CD4-positive, CD25-positive, alpha-beta regulatory T cell (primary cell): ENCODE measurements at regions not wholly inside any gene's neighbourhood (a gene's known extent, or its start where the extent isn't known, plus 50 kb on each side); places are given as distances from the start of the nearest gene placed in this dataset.

Experiments used
- ATAC-seq, 2 donors: fragments of 150-1000 bp; cut with Tn5 transposase; one replicate each; pipeline ENCODE4 v1.10.0; 2021; ENCODE audit warnings: low read depth in 2 of 2, moderate number of reproducible peaks in 2 of 2, moderate library complexity in 1 of 2
- DNase-seq, 3 donors: peaks; one replicate each; pipeline versions ENCODE4 v3.0.0 to v3.0.0-alpha.2; 2012 to 2022; ENCODE audit warnings: mixed read lengths in 1 of 3
- H3K27ac ChIP-seq: one replicate; pipeline ENCODE4 v1.7.0; 2013; ENCODE audit warnings: mild to moderate bottlenecking, low read length; ENCODE audit not compliant: insufficient read depth, poor library complexity, severe bottlenecking
- H3K27me3 ChIP-seq: one replicate; pipeline ENCODE4 v1.7.0; 2013; ENCODE audit warnings: low read length; ENCODE audit not compliant: control insufficient read depth, insufficient read depth
- H3K36me3 ChIP-seq: one replicate; pipeline ENCODE4 v1.7.0; 2013; ENCODE audit warnings: mild to moderate bottlenecking, low read length, moderate library complexity; ENCODE audit not compliant: control insufficient read depth, insufficient read depth
- H3K4me1 ChIP-seq: 2 replicates; pipeline ENCODE4 v1.7.0; 2013; ENCODE audit warnings: mild to moderate bottlenecking, low read length; ENCODE audit not compliant: insufficient read depth, control insufficient read depth, poor library complexity, severe bottlenecking
- H3K4me3 ChIP-seq: one replicate; pipeline ENCODE4 v1.7.0; 2013; ENCODE audit warnings: low read depth, mild to moderate bottlenecking, low read length, moderate library complexity
- H3K9me3 ChIP-seq, 2 experiments: 1 replicate in 1 of 2; 2 replicates in 1 of 2; pipeline ENCODE4 v1.7.0; 2013; ENCODE audit warnings: low read length in 2 of 2, mild to moderate bottlenecking in 1 of 2, moderate library complexity in 1 of 2; ENCODE audit not compliant: control insufficient read depth in 2 of 2
- H3K27ac Mint-ChIP-seq, 3 donors: one replicate each; pipeline ENCODE4 v1.8.0; 2020 to 2022; ENCODE audit warnings: mild to moderate bottlenecking in 3 of 3, mixed read lengths in 3 of 3, moderate library complexity in 2 of 3
- H3K27me3 Mint-ChIP-seq: one replicate; pipeline ENCODE4 v1.8.0; 2022; ENCODE audit warnings: mild to moderate bottlenecking, mixed read lengths
- H3K36me3 Mint-ChIP-seq: one replicate; pipeline ENCODE4 v1.8.0; 2020; ENCODE audit warnings: mixed read lengths
- H3K4me1 Mint-ChIP-seq, 4 donors: one replicate each; pipeline ENCODE4 v1.8.0; 2020 to 2022; ENCODE audit warnings: mixed read lengths in 4 of 4, mild to moderate bottlenecking in 1 of 4
- H3K4me3 Mint-ChIP-seq, 4 donors: one replicate each; pipeline ENCODE4 v1.8.0; 2020 to 2022; ENCODE audit warnings: mild to moderate bottlenecking in 4 of 4, mixed read lengths in 4 of 4, moderate library complexity in 3 of 4
- H3K9me3 Mint-ChIP-seq, 7 donors: one replicate each; pipeline ENCODE4 v1.8.0; 2020 to 2022; ENCODE audit warnings: mixed read lengths in 7 of 7, mild to moderate bottlenecking in 3 of 7, moderate library complexity in 2 of 7

- H3K27ac Mint-ChIP-seq: no peak overlapping the region
- H3K27me3 ChIP-seq: no peaks in the 10 kb centered on the region
- H3K27ac ChIP-seq: no peak overlapping the region
- H3K36me3 Mint-ChIP-seq: no peaks in the 10 kb centered on the region
- no peak overlapping the region for H3K4me3 ChIP-seq
- ATAC-seq (no peak), DNase-seq (no peak)
- H3K4me1 Mint-ChIP-seq: no peaks in the 10 kb centered on the region
- H3K27me3 Mint-ChIP-seq: no peaks in the 10 kb centered on the region
- H3K36me3 ChIP-seq: no peaks in the 10 kb centered on the region
- peaks cover 4 to 5% of the 10 kb centered on the region in 2 experiments for H3K9me3 ChIP-seq
- H3K9me3 Mint-ChIP-seq: peaks cover 0 to 28% (median 6%) of the 10 kb centered on the region in 7 donors
- no peaks in the 10 kb centered on the region for H3K4me1 ChIP-seq
- H3K4me3 Mint-ChIP-seq: no peak overlapping the region
Measured at GRCh38 chr10:107771066-107771465, 606.6 kb upstream of the SORCS1 start.

- H3K27ac Mint-ChIP-seq: no peak overlapping the region
- no peak for DNase-seq
Measured at GRCh38 chr10:107767185-107767584, 602.7 kb upstream of the SORCS1 start.

GRCh38 chr10:107754814-107755213 is 590.3 kb upstream of the SORCS1 start:
- H3K36me3 ChIP-seq: no peaks in the 10 kb centered on the region
- ATAC-seq: no peak
- no peak overlapping the region for H3K27ac Mint-ChIP-seq

More at GRCh38 chr10:107767185-107767584, 602.7 kb upstream of the SORCS1 start:
- H3K36me3 Mint-ChIP-seq: no peaks in the 10 kb centered on the region
- peaks cover 5 to 38% (median 11%) of the 10 kb centered on the region in 7 donors for H3K9me3 Mint-ChIP-seq
- H3K4me1 Mint-ChIP-seq: no peaks in the 10 kb centered on the region
- no peaks in the 10 kb centered on the region for H3K27me3 Mint-ChIP-seq
- no peak for ATAC-seq
- H3K36me3 ChIP-seq: no peaks in the 10 kb centered on the region
- H3K4me1 ChIP-seq: no peaks in the 10 kb centered on the region
- H3K4me3 Mint-ChIP-seq: no peak overlapping the region
- H3K4me3 ChIP-seq: no peak overlapping the region
- no peaks in the 10 kb centered on the region for H3K27me3 ChIP-seq
- no peaks in the 10 kb centered on the region for H3K9me3 ChIP-seq
- H3K27ac ChIP-seq: no peak overlapping the region

GRCh38 chr10:107749235-107749634 is 584.7 kb upstream of the SORCS1 start:
- Histone ChIP-seq H3K9me3 (peaks cover 0 to 3% of the 10 kb centered on the region in 2 experiments), H3K4me1 (no peaks in the 10 kb centered on the region), H3K36me3 (no peaks in the 10 kb centered on the region), H3K27me3 (no peaks in the 10 kb centered on the region), H3K27ac (no peak overlapping the region), H3K4me3 (no peak overlapping the region)
- H3K9me3 Mint-ChIP-seq: peaks cover 5 to 42% (median 9%) of the 10 kb centered on the region in 7 donors
- DNase-seq (no peak), ATAC-seq (no peak)
- H3K27me3 Mint-ChIP-seq: no peaks in the 10 kb centered on the region
- no peak overlapping the region for H3K4me3 Mint-ChIP-seq
- H3K4me1 Mint-ChIP-seq: no peaks in the 10 kb centered on the region
- no peaks in the 10 kb centered on the region for H3K36me3 Mint-ChIP-seq
- H3K27ac Mint-ChIP-seq: no peak overlapping the region

More at GRCh38 chr10:107754814-107755213, 590.3 kb upstream of the SORCS1 start:
- Histone ChIP-seq H3K4me3 (no peak overlapping the region), H3K27ac (no peak overlapping the region), H3K27me3 (no peaks in the 10 kb centered on the region), H3K4me1 (no peaks in the 10 kb centered on the region), H3K9me3 (peaks cover 2 to 3% of the 10 kb centered on the region in 2 experiments)
- H3K27me3 Mint-ChIP-seq: no peaks in the 10 kb centered on the region
- DNase-seq: no peak
- H3K9me3 Mint-ChIP-seq: peaks cover 0 to 16% (median 8%) of the 10 kb centered on the region in 7 donors
- H3K4me3 Mint-ChIP-seq: no peak overlapping the region
- H3K4me1 Mint-ChIP-seq: no peaks in the 10 kb centered on the region
- H3K36me3 Mint-ChIP-seq: no peaks in the 10 kb centered on the region

- H3K36me3 Mint-ChIP-seq: no peaks in the 10 kb centered on the region
- H3K27ac ChIP-seq: no peak overlapping the region
- no peak overlapping the region for H3K4me3 Mint-ChIP-seq
- no peaks in the 10 kb centered on the region for H3K4me1 ChIP-seq
- no peak overlapping the region for H3K4me3 ChIP-seq
- no peak for DNase-seq
- peaks cover 5 to 42% (median 9%) of the 10 kb centered on the region in 7 donors for H3K9me3 Mint-ChIP-seq
- H3K27me3 Mint-ChIP-seq: no peaks in the 10 kb centered on the region
- ATAC-seq: no peak
- no peaks in the 10 kb centered on the region for H3K27me3 ChIP-seq
- H3K9me3 ChIP-seq: peaks cover 0 to 3% of the 10 kb centered on the region in 2 experiments
- H3K4me1 Mint-ChIP-seq: no peaks in the 10 kb centered on the region
- no peak overlapping the region for H3K27ac Mint-ChIP-seq
- H3K36me3 ChIP-seq: no peaks in the 10 kb centered on the region
Measured at GRCh38 chr10:107747851-107748250, 583.3 kb upstream of the SORCS1 start.

- H3K4me3 ChIP-seq: no peak overlapping the region
- H3K9me3 ChIP-seq: no peaks in the 10 kb centered on the region
- no peaks in the 10 kb centered on the region for H3K27me3 ChIP-seq
- no peaks in the 10 kb centered on the region for H3K4me1 ChIP-seq
- Mint-ChIP-seq H3K4me3 (no peak overlapping the region), H3K27ac (no peak overlapping the region), H3K9me3 (peaks cover 3 to 20% (median 13%) of the 10 kb centered on the region in 7 donors), H3K27me3 (no peaks in the 10 kb centered on the region), H3K4me1 (no peaks in the 10 kb centered on the region), H3K36me3 (no peaks in the 10 kb centered on the region)
- no peak overlapping the region for H3K27ac ChIP-seq
- H3K36me3 ChIP-seq: no peaks in the 10 kb centered on the region
- ATAC-seq (no peak), DNase-seq (no peak)
Measured at GRCh38 chr10:107741971-107742370, 577.5 kb upstream of the SORCS1 start.

- DNase-seq (no peak), ATAC-seq (no peak)
- Mint-ChIP-seq H3K36me3 (no peaks in the 10 kb centered on the region), H3K27me3 (no peaks in the 10 kb centered on the region), H3K4me3 (no peak overlapping the region), H3K9me3 (peaks cover 3 to 20% (median 12%) of the 10 kb centered on the region in 7 donors), H3K4me1 (no peaks in the 10 kb centered on the region), H3K27ac (no peak overlapping the region)
- no peaks in the 10 kb centered on the region for H3K4me1 ChIP-seq
- H3K27me3 ChIP-seq: no peaks in the 10 kb centered on the region
- no peak overlapping the region for H3K4me3 ChIP-seq
- H3K36me3 ChIP-seq: no peaks in the 10 kb centered on the region
- no peaks in the 10 kb centered on the region for H3K9me3 ChIP-seq
- no peak overlapping the region for H3K27ac ChIP-seq
Measured at GRCh38 chr10:107740962-107741690, 576.6 kb upstream of the SORCS1 start.

- Histone ChIP-seq H3K27me3 (no peaks in the 10 kb centered on the region), H3K9me3 (no peaks in the 10 kb centered on the region), H3K4me3 (no peak overlapping the region), H3K36me3 (no peaks in the 10 kb centered on the region), H3K27ac (no peak overlapping the region), H3K4me1 (no peaks in the 10 kb centered on the region)
- ATAC-seq: no peak
- H3K27ac Mint-ChIP-seq: no peak overlapping the region
- no peak overlapping the region for H3K4me3 Mint-ChIP-seq
- no peak for DNase-seq
- H3K36me3 Mint-ChIP-seq: no peaks in the 10 kb centered on the region
- H3K9me3 Mint-ChIP-seq: peaks cover 2 to 21% (median 14%) of the 10 kb centered on the region in 7 donors
- peaks cover 0 to 2% (median 0%) of the 10 kb centered on the region in 4 donors for H3K4me1 Mint-ChIP-seq
- H3K27me3 Mint-ChIP-seq: no peaks in the 10 kb centered on the region
Measured at GRCh38 chr10:107739951-107740350, 575.4 kb upstream of the SORCS1 start.
